GM19372 (cell line): ENCODE measurements at regions not wholly inside any gene's neighbourhood (a gene's known extent, or its start where the extent isn't known, plus 50 kb on each side); places are given as distances from the start of the nearest gene placed in this dataset.

Experiments
- ATAC-seq: cut with Tn5 transposase; IDR thresholded peaks from one replicate; pipeline ENCODE4 v1.9.1; 2021; ENCODE audit warnings: mild to moderate bottlenecking, low read depth, moderate library complexity; ENCODE audit not compliant: unreplicated experiment

GRCh38 chr10:124288928-124289850 is 129.5 kb downstream of the OAT start:
- ATAC-seq = no peak

GRCh38 chr10:124288486-124288885 is 130.2 kb downstream of the OAT start:
- no peak for ATAC-seq

- no peak for ATAC-seq
Measured at GRCh38 chr10:124287791-124288190, 130.9 kb downstream of the OAT start.

GRCh38 chr10:124287071-124287685 is 131.5 kb downstream of the OAT start:
- ATAC-seq = no peak

- no peak for ATAC-seq
Measured at GRCh38 chr10:124286621-124287020, 132.1 kb downstream of the OAT start.

- no peak for ATAC-seq
Measured at GRCh38 chr10:124285587-124286527, 132.9 kb downstream of the OAT start.

- ATAC-seq = no peak
Measured at GRCh38 chr10:124283949-124284250, 134.8 kb downstream of the OAT start.

GRCh38 chr10:124283215-124283948 is 135.3 kb downstream of the OAT start:
- ATAC-seq = no peak

- ATAC-seq = no peak
Measured at GRCh38 chr10:124282326-124282725, 136.4 kb downstream of the OAT start.

- no peak for ATAC-seq
Measured at GRCh38 chr10:124281666-124282065, 137.1 kb downstream of the OAT start.

- ATAC-seq = no peak
Measured at GRCh38 chr10:124280916-124281315, 137.8 kb downstream of the OAT start.

GRCh38 chr10:124279882-124280281 is 138.8 kb downstream of the OAT start:
- ATAC-seq = no peak

- ATAC-seq = no peak
Measured at GRCh38 chr10:124279298-124279697, 139.4 kb downstream of the OAT start.

GRCh38 chr10:124278356-124278755 is 140.4 kb downstream of the OAT start:
- ATAC-seq = no peak

- no peak for ATAC-seq
Measured at GRCh38 chr10:124273141-124273540, 145.6 kb downstream of the OAT start.

- ATAC-seq = no peak
Measured at GRCh38 chr10:124271676-124272075, 147.0 kb downstream of the OAT start.

- ATAC-seq = no peak
Measured at GRCh38 chr10:124270530-124271327, 148.0 kb downstream of the OAT start.

- no peak for ATAC-seq
Measured at GRCh38 chr10:124268976-124269375, 149.7 kb downstream of the OAT start.

GRCh38 chr10:124267911-124268549 is 150.7 kb downstream of the OAT start:
- ATAC-seq = no peak
